K562 (cell line): ENCODE measurements at regions not wholly inside any gene's neighbourhood (a gene's known extent, or its start where the extent isn't known, plus 50 kb on each side); places are given as distances from the start of the nearest gene placed in this dataset.

ENCODE experiments used
- ATAC-seq: fragments of 200-7000 bp; cut with Tn5 transposase; 3 replicates; pipeline ENCODE4 v1.9.1; 2020; ENCODE audit warnings: moderate library complexity
- BruUV-seq: library from RNA; stranded (reverse); fragments of 400-500 nt; replicated peaks from 2 replicates; lab custom pipeline; 2021; lab: Mats Ljungman, UMichigan
- CTCF ChIA-PET: fragments of 300-600 bp; formaldehyde crosslinking; extraction: SDS; loops from one replicate; lab custom pipeline; 2021; ENCODE audit warnings: low intra/inter-chr PET ratio; lab: Yijun Ruan, JAX
- POLR2A ChIA-PET: fragments of 300-600, 350-650 bp; sonication (Branson Sonifier 250); formaldehyde crosslinking; extraction: SDS; loops from one replicate; lab custom pipeline; 2021; ENCODE audit warnings: antibody characterized with exemption, inconsistent platforms; lab: Yijun Ruan, JAX
- DNase-seq, 4 experiments: peaks; one replicate each; pipeline versions ENCODE4 v3.0.0 to v3.0.0-alpha.2; 2011 to 2018; ENCODE audit warnings: low spot score in 3 of 4, mixed read lengths in 3 of 4; ENCODE audit errors: extremely low read depth in 1 of 4
- FAIRE-seq: peaks from 2 replicates; lab custom pipeline; 2011; peaks lifted over from hg19 to GRCh38; lab: Jason Lieb, UNC
- H2AFZ ChIP-seq: 2 replicates; pipeline ENCODE4 v1.6.0; 2011; ENCODE audit warnings: low read depth, low read length, control low read depth, inconsistent platforms
- H3K27ac ChIP-seq: fragments of 200-600 bp; 3 replicates; pipeline ENCODE4 v1.8.0; 2011; ENCODE audit warnings: low read depth, mild to moderate bottlenecking, control low read depth, inconsistent platforms, low read length, moderate library complexity, mixed read lengths; ENCODE audit errors: extremely low read depth
- H3K27me3 ChIP-seq, 2 experiments: fragments of 300-600 bp in 1 of 2; 2 replicates in 1 of 2; 3 replicates in 1 of 2; pipeline versions ENCODE4 v1.6.0 to v1.8.0; 2011; ENCODE audit warnings: inconsistent platforms in 2 of 2, low read length in 2 of 2, mild to moderate bottlenecking in 1 of 2, mixed read lengths in 1 of 2, moderate library complexity in 1 of 2; ENCODE audit not compliant: control insufficient read depth in 2 of 2, insufficient read depth in 2 of 2
- H3K36me3 ChIP-seq: fragments of 300-600 bp; 3 replicates; pipeline ENCODE4 v1.8.0; 2011; ENCODE audit warnings: mild to moderate bottlenecking, low read length, inconsistent platforms; ENCODE audit not compliant: control insufficient read depth, insufficient read depth
- H3K4me1 ChIP-seq, 2 experiments: fragments of 200-600 bp in 1 of 2; replicated peaks in 1 of 2; 2 replicates in 1 of 2; 3 replicates in 1 of 2; pipeline versions ENCODE4 v1.5.1 to v1.8.0; 2011; ENCODE audit warnings: inconsistent platforms in 2 of 2, low read length in 2 of 2, mild to moderate bottlenecking in 1 of 2, mixed read lengths in 1 of 2, moderate library complexity in 1 of 2; ENCODE audit not compliant: control insufficient read depth in 2 of 2, insufficient read depth in 2 of 2
- H3K4me2 ChIP-seq: 2 replicates; pipeline ENCODE4 v1.6.1; 2011; ENCODE audit warnings: low read length, control low read depth, inconsistent platforms, mixed read lengths; ENCODE audit not compliant: insufficient read depth
- H3K4me3 ChIP-seq: fragments of 200-600 bp; sonication (generic), shearing (Covaris generic); 2 replicates; pipeline ENCODE4 v1.5.1; 2016; ENCODE audit warnings: control low read depth, inconsistent platforms
- H3K79me2 ChIP-seq: fragments of 200-600 bp; 3 replicates; pipeline ENCODE4 v1.8.0; 2011; ENCODE audit warnings: low read length, inconsistent platforms; ENCODE audit not compliant: control insufficient read depth, insufficient read depth
- H3K9ac ChIP-seq, 2 experiments: 2 replicates each; pipeline versions ENCODE4 v1.6.0 to v1.6.1; 2011; ENCODE audit warnings: low read depth in 2 of 2, low read length in 2 of 2, control low read depth in 1 of 2, inconsistent platforms in 1 of 2, mild to moderate bottlenecking in 1 of 2, mixed read lengths in 1 of 2; ENCODE audit not compliant: insufficient read depth in 1 of 2
- H3K9me1 ChIP-seq: one replicate; pipeline ENCODE4 v1.6.0; 2011; ENCODE audit warnings: inconsistent platforms, mild to moderate bottlenecking, low read length, moderate library complexity; ENCODE audit not compliant: control insufficient read depth, insufficient read depth
- H3K9me3 ChIP-seq: replicated peaks from 2 replicates; pipeline ENCODE4 v1.5.1; 2011; ENCODE audit warnings: low read depth, low read length, inconsistent platforms; ENCODE audit not compliant: control insufficient read depth, insufficient read depth
- H4K20me1 ChIP-seq: replicated peaks from 2 replicates; pipeline ENCODE4 v1.6.1; 2011; ENCODE audit warnings: low read length, inconsistent platforms, mixed read lengths; ENCODE audit not compliant: control insufficient read depth, insufficient read depth
- ATF2 ChIP-seq: sonication (generic); formaldehyde crosslinking; IDR thresholded peaks from 2 replicates; pipeline ENCODE4 v1.8.1; 2022; ENCODE audit warnings: missing genetic modification reagents
- BMI1 ChIP-seq: fragments of 150-350 bp; IDR thresholded peaks from 2 replicates; pipeline ENCODE4 v1.6.1; 2014; ENCODE audit warnings: low read length
- FOXO4 ChIP-seq: fragments of 450-650 bp; formaldehyde crosslinking; IDR thresholded peaks from 2 replicates; pipeline ENCODE4 v1.4.0; 2020; ENCODE audit warnings: mild to moderate bottlenecking, moderate library complexity
- HMGXB4 ChIP-seq: sonication (generic); formaldehyde crosslinking; IDR thresholded peaks from 2 replicates; pipeline ENCODE4 v1.8.1; 2023; ENCODE audit warnings: mild to moderate bottlenecking, missing genetic modification reagents
- KHSRP ChIP-seq: fragments of 450-650 bp; IDR thresholded peaks from 2 replicates; pipeline ENCODE4 v1.6.1; 2017
- MCM3 ChIP-seq: fragments of 450-650 bp; IDR thresholded peaks from 2 replicates; pipeline ENCODE4 v1.6.1; 2016
- MLX ChIP-seq, 2 experiments: fragments of 450-650 bp in 1 of 2; sonication (generic) in 1 of 2; formaldehyde crosslinking; conservative IDR thresholded peaks; 2 replicates each; pipeline versions ENCODE4 v1.4.0 to v1.8.1; 2020 to 2022; ENCODE audit warnings: mild to moderate bottlenecking in 1 of 2, missing genetic modification reagents in 1 of 2
- NR4A1 ChIP-seq, 2 experiments: fragments of 250-450 bp in 1 of 2; fragments of 450-650 bp in 1 of 2; sonication (Bioruptor Pico) in 1 of 2; IDR thresholded peaks; 2 replicates each; pipeline versions ENCODE4 v1.4.0 to v1.6.1; 2016 to 2020; ENCODE audit warnings: mild to moderate bottlenecking in 2 of 2, missing compliant biosample characterization in 1 of 2, missing genetic modification characterization in 1 of 2, moderate library complexity in 1 of 2
- ZBTB2 ChIP-seq: fragments of 450-650 bp; IDR thresholded peaks from 2 replicates; pipeline ENCODE4 v1.6.1; 2016; ENCODE audit warnings: antibody characterized with exemption
- ZNF780A ChIP-seq: fragments of 250-450 bp; sonication (Bioruptor Pico); IDR thresholded peaks from 2 replicates; pipeline ENCODE4 v1.5.0; 2021; ENCODE audit warnings: mild to moderate bottlenecking
- WGBS: fragments of 100-300 bp; shearing (Covaris generic); methylation state at CpG from one replicate; pipeline ENCODE4 v1.1.6; 2016; ENCODE audit warnings: low coverage, mixed read lengths; ENCODE audit not compliant: insufficient coverage; ENCODE audit errors: missing lambda C conversion rate; 5-methylcytosine and 5-hydroxymethylcytosine counted together
- in situ Hi-C: fragments of 300-500 bp; cut with MboI; formaldehyde crosslinking; loops from 4 replicates; pipeline ENCODE4 v1.15.0; 2018; ENCODE audit warnings: inconsistent platforms, mixed read lengths
- intact Hi-C: fragments of 100-400 bp; cut with micrococcal nuclease; formaldehyde crosslinking; loops from 2 replicates; pipeline ENCODE4 v1.14.2; 2022

GRCh38 chr2:167333245-167333644, 445.0 kb downstream of the XIRP2 start:
- no peak overlapping the region for H3K4me3 ChIP-seq
- DNase-seq: no peak
- no peak for TF ChIP-seq MCM3
- no peak for TF ChIP-seq NR4A1 (CRISPR knock-in tag; IDR thresholded peaks at IDR 0.05)
- no peak for TF ChIP-seq NR4A1 (tag; IDR thresholded peaks at IDR 0.05)
- no peak for TF ChIP-seq ZBTB2
- H3K79me2 ChIP-seq: no peaks in the 10 kb centered on the region
- H3K9me1 ChIP-seq: no peaks in the 10 kb centered on the region
- no peak overlapping the region for H3K4me2 ChIP-seq
- no peak for ATAC-seq
- H3K36me3 ChIP-seq: no peaks in the 10 kb centered on the region
- in situ Hi-C loops: no loop called here
- H2AFZ ChIP-seq: no peak overlapping the region
- POLR2A ChIA-PET: no interaction called here
- H3K27me3 ChIP-seq: no peaks in the 10 kb centered on the region
- H3K27ac ChIP-seq: no peak overlapping the region
- CTCF ChIA-PET: no interaction called here
- intact Hi-C loops: no loop called here
- H3K9me3 ChIP-seq: peaks cover 6% of the 10 kb centered on the region; the same call in 1 of the 2 replicates
- BruUV-seq: no TSS peak
- FAIRE-seq: no peak
- H4K20me1 ChIP-seq: no peaks in the 10 kb centered on the region
- no peaks in the 10 kb centered on the region for H3K4me1 ChIP-seq
- WGBS: 0% methylated on average over 3 of the region's 3 CpGs
- no peak overlapping the region for H3K9ac ChIP-seq

GRCh38 chr2:167332358-167332757, 444.1 kb downstream of the XIRP2 start:
- intact Hi-C loops: no loop called here
- Histone ChIP-seq H3K27me3 (no peaks in the 10 kb centered on the region), H3K4me1 (no peaks in the 10 kb centered on the region), H3K4me3 (no peak overlapping the region), H3K27ac (no peak overlapping the region), H3K79me2 (no peaks in the 10 kb centered on the region), H3K9me1 (no peaks in the 10 kb centered on the region), H3K4me2 (no peak overlapping the region), H3K36me3 (no peaks in the 10 kb centered on the region), H3K9ac (no peak overlapping the region), H3K9me3 (peaks cover 6% of the 10 kb centered on the region; the same call in 1 of the 2 replicates), H2AFZ (no peak overlapping the region), H4K20me1 (no peaks in the 10 kb centered on the region)
- in situ Hi-C loops: no loop called here
- 0% methylated on average over 2 of the region's 2 CpGs for WGBS
- no TSS peak for BruUV-seq
- ChIA-PET POLR2A (no interaction called here), CTCF (no interaction called here)
- FAIRE-seq: no peak
- no peak for ATAC-seq
- DNase-seq: no peak
- no peak for TF ChIP-seq KHSRP
- no peak for TF ChIP-seq ATF2 (CRISPR knock-in tag)
- TF ChIP-seq HMGXB4: no peak
- no peak for TF ChIP-seq BMI1
- no peak for TF ChIP-seq ZNF780A (CRISPR knock-in tag)
- no peak for TF ChIP-seq FOXO4
- TF ChIP-seq MLX (CRISPR knock-in tag; conservative IDR thresholded peaks at IDR 0.05): no peak
